Keratinocyte (primary cell): ENCODE measurements at regions not wholly inside any gene's neighbourhood (a gene's known extent, or its start where the extent isn't known, plus 50 kb on each side); places are given as distances from the start of the nearest gene placed in this dataset.

Experiments used
- EZH2 ChIP-seq: IDR thresholded peaks from one replicate; pipeline ENCODE4 v1.6.1; 2012; ENCODE audit warnings: inconsistent platforms, mild to moderate bottlenecking, low read length, moderate library complexity
- TF ChIP-seq, protein P1 (sequence below), 3 experiments: IDR thresholded peaks in 1 of 3; conservative IDR thresholded peaks in 1 of 3; optimal IDR thresholded peaks in 1 of 3; 2 replicates in 2 of 3; 3 replicates in 1 of 3; pipeline versions ENCODE3 to v1.5.1; 2011; ENCODE audit warnings: low read length in 3 of 3, mild to moderate bottlenecking in 3 of 3, moderate library complexity in 2 of 3, control low read depth in 1 of 3, inconsistent platforms in 1 of 3; ENCODE audit not compliant: insufficient read depth in 2 of 3; ENCODE audit errors: extremely low read depth in 1 of 3

DNA sequence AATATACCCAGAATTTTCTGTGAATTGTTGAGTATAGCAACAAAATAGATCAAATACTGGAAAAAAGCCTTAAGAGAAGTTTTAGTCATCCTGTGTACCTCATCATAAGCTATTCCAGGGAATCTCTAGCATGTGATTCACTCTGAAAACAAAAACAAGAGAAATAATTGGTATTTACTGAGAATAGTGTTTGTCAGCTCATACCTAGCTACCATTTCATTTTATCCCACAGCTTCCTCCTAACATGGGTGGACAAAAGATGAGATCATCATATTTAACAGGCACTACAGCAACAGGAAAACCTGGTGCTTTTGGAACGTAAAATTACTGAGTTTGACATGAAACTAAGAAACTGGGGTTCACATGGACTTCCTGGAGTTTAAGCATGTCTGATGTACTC, 753.5 kb upstream of the NECTIN3 start:
- TF ChIP-seq EZH2 = no peak
- TF ChIP-seq, protein P1, sequence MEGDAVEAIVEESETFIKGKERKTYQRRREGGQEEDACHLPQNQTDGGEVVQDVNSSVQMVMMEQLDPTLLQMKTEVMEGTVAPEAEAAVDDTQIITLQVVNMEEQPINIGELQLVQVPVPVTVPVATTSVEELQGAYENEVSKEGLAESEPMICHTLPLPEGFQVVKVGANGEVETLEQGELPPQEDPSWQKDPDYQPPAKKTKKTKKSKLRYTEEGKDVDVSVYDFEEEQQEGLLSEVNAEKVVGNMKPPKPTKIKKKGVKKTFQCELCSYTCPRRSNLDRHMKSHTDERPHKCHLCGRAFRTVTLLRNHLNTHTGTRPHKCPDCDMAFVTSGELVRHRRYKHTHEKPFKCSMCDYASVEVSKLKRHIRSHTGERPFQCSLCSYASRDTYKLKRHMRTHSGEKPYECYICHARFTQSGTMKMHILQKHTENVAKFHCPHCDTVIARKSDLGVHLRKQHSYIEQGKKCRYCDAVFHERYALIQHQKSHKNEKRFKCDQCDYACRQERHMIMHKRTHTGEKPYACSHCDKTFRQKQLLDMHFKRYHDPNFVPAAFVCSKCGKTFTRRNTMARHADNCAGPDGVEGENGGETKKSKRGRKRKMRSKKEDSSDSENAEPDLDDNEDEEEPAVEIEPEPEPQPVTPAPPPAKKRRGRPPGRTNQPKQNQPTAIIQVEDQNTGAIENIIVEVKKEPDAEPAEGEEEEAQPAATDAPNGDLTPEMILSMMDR (optimal IDR thresholded peaks at IDR 0.05 in 1 of 3, IDR thresholded peaks at IDR 0.05 in 1 of 3, conservative IDR thresholded peaks at IDR 0.05 in 1 of 3; ENCODE audit: extremely low read depth in 1 of 3, insufficient read depth in 2 of 3, low read length in 3 of 3) = no peak
